ENCODE measurements at regions not wholly inside any gene's neighbourhood (a gene's known extent, or its start where the extent isn't known, plus 50 kb on each side); places are given as distances from the start of the nearest gene placed in this dataset. TPM values are rescaled to one million over a fixed set of nuclear protein-coding genes. Genes with fewer than 3 reads are reported as not detected.

DNA sequence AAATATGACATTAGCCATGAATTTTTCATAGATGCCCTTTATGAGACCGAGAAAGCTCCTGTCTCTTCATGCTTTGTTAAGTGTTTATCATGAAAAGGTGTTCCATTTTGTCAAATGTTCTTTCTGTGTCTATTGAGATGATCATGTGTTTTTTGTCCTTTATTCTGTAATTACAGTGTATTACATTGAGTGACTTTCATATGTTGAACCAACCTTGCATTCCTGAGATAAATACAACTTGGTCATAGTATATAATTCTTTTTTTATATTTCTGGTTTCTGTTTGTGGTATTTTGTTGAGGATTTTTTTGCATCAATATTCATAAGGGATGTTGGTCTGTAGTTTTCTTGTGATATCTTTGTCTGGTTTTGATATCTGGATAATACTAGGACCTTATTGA, 52.9 kb upstream of the HPCAL1 start:
- intact Hi-C loops (cut with DNase I) = no loop called here
- WGBS, 3 donors = 74 to 88% (median 81%) methylated on average over 1 of the region's 1 CpG
- Histone ChIP-seq H3K27me3 (no peaks in the 10 kb centered on the region), H3K9me3 (no peaks in the 10 kb centered on the region), H3K4me1 (ENCODE audit: insufficient read depth) (no peaks in the 10 kb centered on the region), H3K36me3 (no peaks in the 10 kb centered on the region), H3K4me3 (no peak overlapping the region), H3K27ac (no peak overlapping the region)
- TF ChIP-seq POLR2A (IDR thresholded peaks at IDR 0.05) (no peak), EP300 (IDR thresholded peaks at IDR 0.05) (no peak)
- no peak for DNase-seq

DNA sequence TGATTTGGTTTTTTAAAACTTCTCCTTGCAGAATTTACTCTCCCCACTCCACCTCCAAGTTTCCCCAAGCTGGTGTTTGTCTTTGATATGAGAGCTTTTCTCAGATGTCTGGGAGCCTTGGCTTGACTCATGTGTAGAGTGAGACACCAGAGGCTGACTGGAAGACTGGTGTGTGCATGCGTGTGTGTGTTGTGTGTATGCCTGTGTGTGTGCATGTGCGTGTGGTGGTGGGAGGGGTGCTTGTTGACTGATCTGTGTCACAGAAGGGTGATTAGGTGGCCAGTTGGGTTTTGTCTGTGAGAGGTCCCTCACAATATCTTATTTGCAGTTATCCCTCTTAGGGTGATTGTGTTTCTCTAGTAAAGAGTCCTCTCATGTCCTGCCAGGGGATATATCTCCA, 50.5 kb upstream of the HPCAL1 start:
- TF ChIP-seq EP300 (IDR thresholded peaks at IDR 0.05) (no peak), POLR2A (IDR thresholded peaks at IDR 0.05) (no peak)
- TF ChIP-seq, protein P1, sequence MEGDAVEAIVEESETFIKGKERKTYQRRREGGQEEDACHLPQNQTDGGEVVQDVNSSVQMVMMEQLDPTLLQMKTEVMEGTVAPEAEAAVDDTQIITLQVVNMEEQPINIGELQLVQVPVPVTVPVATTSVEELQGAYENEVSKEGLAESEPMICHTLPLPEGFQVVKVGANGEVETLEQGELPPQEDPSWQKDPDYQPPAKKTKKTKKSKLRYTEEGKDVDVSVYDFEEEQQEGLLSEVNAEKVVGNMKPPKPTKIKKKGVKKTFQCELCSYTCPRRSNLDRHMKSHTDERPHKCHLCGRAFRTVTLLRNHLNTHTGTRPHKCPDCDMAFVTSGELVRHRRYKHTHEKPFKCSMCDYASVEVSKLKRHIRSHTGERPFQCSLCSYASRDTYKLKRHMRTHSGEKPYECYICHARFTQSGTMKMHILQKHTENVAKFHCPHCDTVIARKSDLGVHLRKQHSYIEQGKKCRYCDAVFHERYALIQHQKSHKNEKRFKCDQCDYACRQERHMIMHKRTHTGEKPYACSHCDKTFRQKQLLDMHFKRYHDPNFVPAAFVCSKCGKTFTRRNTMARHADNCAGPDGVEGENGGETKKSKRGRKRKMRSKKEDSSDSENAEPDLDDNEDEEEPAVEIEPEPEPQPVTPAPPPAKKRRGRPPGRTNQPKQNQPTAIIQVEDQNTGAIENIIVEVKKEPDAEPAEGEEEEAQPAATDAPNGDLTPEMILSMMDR (IDR thresholded peaks at IDR 0.05) = no peak
- intact Hi-C loops (cut with DNase I) = no loop called here
- no peak overlapping the region for H3K27ac ChIP-seq
- no peak overlapping the region for H3K4me3 ChIP-seq
- DNase-seq = no peak
- H3K27me3 ChIP-seq = no peaks in the 10 kb centered on the region
- H3K36me3 ChIP-seq = no peaks in the 10 kb centered on the region
- 88 to 98% (median 95%) methylated on average over 2 of the region's 2 CpGs for WGBS, 3 donors
- H3K9me3 ChIP-seq = no peaks in the 10 kb centered on the region
- H3K4me1 ChIP-seq (ENCODE audit: insufficient read depth) = no peaks in the 10 kb centered on the region

DNA sequence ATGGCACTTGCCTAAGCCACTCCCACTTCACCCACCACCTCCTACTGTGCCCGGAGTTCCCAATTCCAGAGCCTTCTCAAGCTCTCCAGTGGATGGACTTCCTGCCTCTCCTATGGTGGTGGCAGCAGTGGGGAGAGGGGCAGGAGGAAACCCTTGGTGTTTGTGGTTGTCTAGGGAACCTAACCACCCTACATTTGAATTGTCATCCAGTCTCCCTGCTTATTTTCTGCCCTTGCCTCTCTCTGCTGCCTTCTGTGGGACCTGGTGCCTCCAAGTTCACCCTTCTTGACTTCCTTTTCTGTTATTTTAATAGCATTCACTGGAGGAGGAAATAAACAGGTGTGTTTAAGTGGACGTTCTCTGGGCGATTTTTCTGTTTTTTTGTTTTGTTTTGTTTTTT, 50.0 kb upstream of the HPCAL1 start:
- H3K36me3 ChIP-seq = no peaks in the 10 kb centered on the region
- TF ChIP-seq, protein P1 (IDR thresholded peaks at IDR 0.05) = no peak
- TF ChIP-seq EP300 (IDR thresholded peaks at IDR 0.05) (no peak), POLR2A (IDR thresholded peaks at IDR 0.05) (no peak)
- no peaks in the 10 kb centered on the region for H3K4me1 ChIP-seq (ENCODE audit: insufficient read depth)
- H3K9me3 ChIP-seq = no peaks in the 10 kb centered on the region
- H3K27me3 ChIP-seq = no peaks in the 10 kb centered on the region
- no peak for DNase-seq
- no peak overlapping the region for H3K4me3 ChIP-seq
- WGBS, 3 donors = 61 to 77% (median 64%) methylated on average over 3 of the region's 3 CpGs
- no peak overlapping the region for H3K27ac ChIP-seq
- intact Hi-C loops (cut with DNase I) = no loop called here

Small RNA genes in the stretch of these regions (microRNA-seq; reads per million reads assigned to microRNA genes)
- gene MIR4261 = 0 reads per million in 3 donors

Small RNA genes in the stretch of these regions (small RNA-seq; reads per million reads assigned to genes)
- not detected for gene MIR4261

Measured in ovary (tissue), 7 donors.